D721Med (cell line): ENCODE measurements at regions not wholly inside any gene's neighbourhood (a gene's known extent, or its start where the extent isn't known, plus 50 kb on each side); places are given as distances from the start of the nearest gene placed in this dataset.
"Not testable (repeated sequence)": the region's sequence is repeated elsewhere in the genome, so short reads cannot be mapped to it uniquely, and the experiment has no call there.

Experiments
- DNase-seq: peaks from one replicate; pipeline ENCODE4 v3.0.0; 2011; ENCODE audit warnings: low spot score; ENCODE audit not compliant: insufficient read length
- FAIRE-seq: peaks from 2 replicates; lab custom pipeline; 2011; peaks lifted over from hg19 to GRCh38; lab: Jason Lieb, UNC
- TF ChIP-seq, protein P1 (sequence below): IDR thresholded peaks from 2 replicates; pipeline ENCODE4 v1.5.1; 2012; ENCODE audit warnings: mild to moderate bottlenecking, control low read depth; ENCODE audit not compliant: insufficient read depth; ENCODE audit errors: missing control alignments

DNA sequence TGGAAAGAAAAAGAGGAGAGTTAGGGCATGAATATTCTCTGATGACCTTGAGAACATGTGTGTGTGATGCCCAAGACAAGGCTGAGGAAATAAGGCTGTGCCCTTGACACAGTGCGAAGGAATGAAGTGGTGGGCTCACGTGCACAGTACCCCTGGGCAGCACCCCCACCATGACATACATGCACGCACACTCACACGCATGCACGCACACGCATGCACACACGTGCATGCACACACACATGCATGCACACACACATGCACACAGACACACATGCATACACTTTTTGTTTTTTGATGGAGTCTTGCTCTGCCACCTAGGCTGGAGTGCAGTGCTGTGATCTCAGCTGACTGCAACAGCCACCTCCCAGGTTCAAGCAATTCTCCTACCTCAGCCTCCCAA lies 118.1 kb downstream of the GATA3 start:
- no peak for DNase-seq
- no peak for FAIRE-seq
- TF ChIP-seq, protein P1, sequence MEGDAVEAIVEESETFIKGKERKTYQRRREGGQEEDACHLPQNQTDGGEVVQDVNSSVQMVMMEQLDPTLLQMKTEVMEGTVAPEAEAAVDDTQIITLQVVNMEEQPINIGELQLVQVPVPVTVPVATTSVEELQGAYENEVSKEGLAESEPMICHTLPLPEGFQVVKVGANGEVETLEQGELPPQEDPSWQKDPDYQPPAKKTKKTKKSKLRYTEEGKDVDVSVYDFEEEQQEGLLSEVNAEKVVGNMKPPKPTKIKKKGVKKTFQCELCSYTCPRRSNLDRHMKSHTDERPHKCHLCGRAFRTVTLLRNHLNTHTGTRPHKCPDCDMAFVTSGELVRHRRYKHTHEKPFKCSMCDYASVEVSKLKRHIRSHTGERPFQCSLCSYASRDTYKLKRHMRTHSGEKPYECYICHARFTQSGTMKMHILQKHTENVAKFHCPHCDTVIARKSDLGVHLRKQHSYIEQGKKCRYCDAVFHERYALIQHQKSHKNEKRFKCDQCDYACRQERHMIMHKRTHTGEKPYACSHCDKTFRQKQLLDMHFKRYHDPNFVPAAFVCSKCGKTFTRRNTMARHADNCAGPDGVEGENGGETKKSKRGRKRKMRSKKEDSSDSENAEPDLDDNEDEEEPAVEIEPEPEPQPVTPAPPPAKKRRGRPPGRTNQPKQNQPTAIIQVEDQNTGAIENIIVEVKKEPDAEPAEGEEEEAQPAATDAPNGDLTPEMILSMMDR, result no peak

DNA sequence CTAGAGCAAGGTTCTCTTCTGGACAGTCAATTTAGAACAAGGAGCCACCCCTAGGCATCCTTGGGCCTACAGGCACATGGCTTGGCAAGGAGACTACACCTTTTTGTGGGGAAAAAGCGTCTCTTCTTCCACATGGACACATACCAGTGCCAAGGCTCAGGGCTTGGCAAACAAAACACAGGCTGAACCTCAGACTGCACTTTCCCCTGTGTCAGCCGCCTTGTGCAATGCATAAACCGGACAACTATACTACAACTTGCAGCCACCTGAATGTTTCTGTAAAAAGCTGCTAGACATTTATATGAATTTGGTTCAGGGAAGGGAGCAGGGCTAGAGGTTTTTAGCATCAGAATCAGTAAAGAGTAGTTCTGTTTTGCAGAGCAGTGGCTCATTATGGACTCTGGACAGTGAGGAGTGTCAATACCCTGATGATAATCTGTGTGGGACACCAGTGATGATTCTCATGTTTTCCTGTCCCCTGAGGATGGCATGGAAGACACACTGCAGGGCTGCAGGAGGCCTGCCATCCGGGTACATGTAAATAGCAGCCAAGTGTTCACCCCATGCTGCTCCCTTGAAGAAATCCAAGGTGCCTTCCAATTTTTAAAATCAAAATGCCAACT lies 118.9 kb downstream of the GATA3 start:
- FAIRE-seq (no peak), DNase-seq (no peak)
- TF ChIP-seq, protein P1, result no peak

DNA sequence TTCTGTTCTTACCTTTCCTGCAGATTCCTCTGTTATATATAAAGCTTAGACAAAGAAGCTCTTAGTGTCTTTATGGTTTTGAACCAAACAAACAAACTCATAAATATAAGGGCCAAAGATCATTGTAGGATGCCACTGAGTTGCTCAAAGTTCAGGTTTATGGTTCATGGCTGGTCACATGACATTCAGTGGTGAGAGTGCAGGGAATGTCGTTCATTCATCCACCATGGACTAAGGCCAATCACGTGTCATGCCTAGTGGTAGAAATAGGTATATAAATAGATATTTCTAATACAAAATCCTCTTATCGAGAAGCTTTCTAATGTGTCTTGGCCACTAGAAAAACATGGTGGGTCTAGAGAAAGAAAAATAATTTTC lies 119.4 kb downstream of the GATA3 start:
- TF ChIP-seq, protein P1, result no peak
- FAIRE-seq (no peak), DNase-seq (no peak)

DNA sequence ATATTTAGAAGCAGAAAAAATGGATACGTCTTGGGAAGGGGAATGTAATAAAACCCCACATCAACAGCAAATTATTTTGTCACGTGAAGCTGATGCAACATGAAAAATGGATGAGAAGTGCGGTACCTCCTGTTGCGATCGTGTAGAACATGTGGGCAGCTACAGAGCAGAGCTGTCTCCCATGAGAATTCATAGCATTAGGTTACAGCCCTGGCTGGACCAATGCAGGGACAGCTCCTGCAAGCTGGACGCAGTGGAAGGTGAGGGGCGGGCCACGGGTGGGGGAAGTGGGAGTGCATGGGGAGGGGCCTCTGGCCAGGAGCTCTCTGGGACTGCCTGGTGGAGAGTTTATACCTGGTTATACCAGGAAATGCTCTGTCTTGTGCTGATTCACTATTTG lies 120.3 kb downstream of the GATA3 start:
- TF ChIP-seq, protein P1, result no peak
- DNase-seq (no peak), FAIRE-seq (no peak)

DNA sequence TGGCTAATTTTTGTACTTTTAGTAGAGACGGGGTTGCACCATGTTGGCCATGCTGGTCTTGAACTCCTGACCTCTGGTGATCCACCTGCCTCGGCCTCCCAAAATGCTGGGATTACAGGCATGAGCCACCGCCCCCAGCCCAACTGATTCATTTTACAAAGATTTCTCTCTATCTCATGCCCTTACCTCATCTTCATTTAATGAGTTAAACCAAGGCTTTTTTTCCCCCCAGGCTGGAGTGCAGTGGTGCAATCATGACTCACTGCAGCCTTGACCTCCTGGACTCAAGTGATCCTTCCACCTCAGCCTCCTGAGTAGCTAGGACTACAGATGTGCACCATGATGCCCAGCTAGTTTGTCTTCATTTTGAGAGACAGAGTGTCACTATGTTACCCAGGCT lies 123.0 kb downstream of the GATA3 start:
- not testable (repeated sequence) for DNase-seq, FAIRE-seq

DNA sequence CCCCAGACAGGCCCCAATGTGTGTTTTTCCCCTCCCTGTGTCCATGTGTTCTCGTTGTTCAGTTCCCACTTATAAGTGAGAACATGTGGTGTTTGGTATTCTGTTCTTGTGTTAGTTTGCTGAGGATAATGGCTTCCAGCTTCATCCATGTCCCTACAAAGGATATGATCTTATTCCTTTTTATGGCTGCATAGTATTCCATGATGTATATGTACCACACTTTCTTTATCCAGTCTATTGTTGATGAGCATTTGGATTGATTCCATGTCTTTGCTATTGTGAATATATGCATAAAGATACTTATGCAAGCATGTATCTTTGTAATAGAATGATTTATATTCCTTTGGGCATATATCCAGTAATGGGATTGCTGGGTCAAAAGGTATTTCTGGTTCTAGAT lies 125.3 kb downstream of the GATA3 start:
- FAIRE-seq, DNase-seq: not testable (repeated sequence)

DNA sequence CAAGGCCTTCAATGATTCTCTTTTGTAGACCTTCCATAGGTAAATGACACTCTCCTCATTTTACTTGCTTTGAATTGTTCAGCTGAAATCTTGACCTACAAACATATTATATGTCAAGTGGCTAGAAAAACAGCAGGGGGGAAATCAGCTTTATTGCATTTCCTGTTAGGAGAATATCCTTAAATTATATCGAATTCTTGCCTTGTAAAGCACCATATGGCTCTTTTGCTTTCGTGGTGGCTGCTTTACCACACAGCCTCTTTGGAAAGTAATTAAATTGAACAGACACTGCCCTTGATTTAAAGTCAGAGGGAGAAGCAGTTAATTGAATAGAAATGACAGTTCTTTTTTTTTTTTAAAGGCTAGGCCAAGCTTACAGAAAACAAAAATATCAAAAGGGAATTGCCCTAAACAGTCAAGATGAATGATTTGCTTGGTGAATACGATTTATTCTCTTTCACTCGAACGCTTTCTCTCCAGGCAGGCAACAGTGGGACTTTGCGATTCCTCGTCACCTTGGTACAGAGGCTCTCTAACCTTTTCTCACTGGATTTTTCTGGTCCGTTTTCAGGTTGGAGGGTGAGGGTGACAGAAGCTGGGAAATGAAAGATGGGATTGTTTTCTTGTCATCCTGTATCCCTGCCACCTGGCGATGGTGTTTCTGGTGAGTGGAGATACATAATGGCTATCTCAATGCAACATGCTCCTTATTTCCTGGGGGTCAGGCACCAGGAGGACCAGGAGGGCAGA lies 126.0 kb downstream of the GATA3 start:
- no peak for FAIRE-seq
- DNase-seq, result no peak

More for the DNA sequence above, 126.0 kb downstream of the GATA3 start:
- TF ChIP-seq, protein P1, result no peak
